GM18951 (cell line): ENCODE measurements at regions not wholly inside any gene's neighbourhood (a gene's known extent, or its start where the extent isn't known, plus 50 kb on each side); places are given as distances from the start of the nearest gene placed in this dataset.

Source experiments
- POLR2A ChIP-seq: IDR thresholded peaks from 4 replicates; pipeline ENCODE4 v1.6.1; 2011; ENCODE audit warnings: mild to moderate bottlenecking; ENCODE audit not compliant: insufficient read length, insufficient read depth; ENCODE audit errors: extremely low read depth
- in situ Hi-C: fragments of 300-500 bp; cut with MboI; formaldehyde crosslinking; loops from one replicate; pipeline ENCODE4 v1.12.0; 2022; ENCODE audit warnings: low sequenced_read_pairs, mixed read lengths, inconsistent platforms; ENCODE audit not compliant: unreplicated experiment

DNA sequence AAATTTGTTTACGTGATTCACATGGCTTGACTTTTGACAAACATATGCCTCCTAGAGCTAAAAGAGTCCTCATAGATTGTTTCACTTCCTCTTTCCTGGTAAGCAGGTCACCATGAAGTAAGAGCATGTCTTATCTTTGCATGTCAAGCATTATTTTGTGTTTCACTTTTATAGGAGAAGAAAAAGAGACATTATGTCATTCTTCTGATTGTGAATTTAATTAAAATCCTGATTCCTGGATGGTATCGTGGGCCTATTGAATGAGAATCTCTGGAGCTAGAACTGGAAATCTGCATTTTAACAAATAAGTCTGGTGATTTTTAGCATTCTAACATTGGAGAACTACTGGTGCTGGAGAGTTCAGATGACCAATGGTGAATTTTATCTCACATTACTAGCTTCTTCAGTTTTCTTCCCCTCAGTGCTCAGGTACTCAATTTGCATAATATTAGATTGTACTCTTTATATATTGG lies 218.6 kb upstream of the ATP2B1 start:
- peak; percentile 36 for TF ChIP-seq POLR2A
- in situ Hi-C loops = no loop called here

DNA sequence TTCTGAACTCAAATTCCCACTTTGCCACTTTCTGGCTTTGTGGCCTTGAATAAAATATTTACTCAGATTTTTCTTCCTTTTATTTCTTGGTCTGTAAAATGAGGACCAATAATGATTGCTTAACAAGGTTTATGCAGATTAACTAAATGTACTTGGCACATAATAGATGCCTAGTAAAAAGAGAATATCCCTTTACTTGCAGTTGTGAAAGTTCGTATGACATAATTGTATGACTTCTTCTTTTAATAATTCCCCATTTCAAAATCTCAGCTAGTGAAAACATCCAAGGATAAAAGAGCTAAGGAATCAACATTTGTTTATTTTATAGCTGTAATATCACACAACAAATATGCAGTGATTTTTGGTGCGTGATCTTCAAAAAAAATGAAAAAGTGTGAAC lies 215.6 kb upstream of the ATP2B1 start:
- in situ Hi-C loops = no loop called here

DNA sequence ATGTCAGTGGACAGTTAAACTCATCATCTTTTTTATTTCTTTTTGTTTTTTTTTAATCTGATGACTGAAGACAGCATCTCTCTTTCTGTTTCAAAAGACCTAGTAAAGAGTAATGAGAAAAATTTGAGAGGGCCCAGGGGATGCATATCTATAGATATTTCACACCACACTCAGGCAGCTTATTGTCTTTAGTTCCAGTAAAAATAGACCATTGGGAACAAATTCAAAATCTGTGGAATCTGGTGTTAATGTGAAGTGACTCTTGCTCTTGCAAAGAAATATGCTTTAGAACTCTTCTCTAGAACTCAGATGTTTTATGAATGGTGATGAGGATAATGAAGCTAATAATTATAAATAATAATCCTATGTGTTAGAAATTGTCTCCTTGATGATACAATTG lies 214.5 kb upstream of the ATP2B1 start:
- no peak for TF ChIP-seq POLR2A
- in situ Hi-C loops = no loop called here

More for the DNA sequence above, 215.6 kb upstream of the ATP2B1 start:
- no peak for TF ChIP-seq POLR2A

DNA sequence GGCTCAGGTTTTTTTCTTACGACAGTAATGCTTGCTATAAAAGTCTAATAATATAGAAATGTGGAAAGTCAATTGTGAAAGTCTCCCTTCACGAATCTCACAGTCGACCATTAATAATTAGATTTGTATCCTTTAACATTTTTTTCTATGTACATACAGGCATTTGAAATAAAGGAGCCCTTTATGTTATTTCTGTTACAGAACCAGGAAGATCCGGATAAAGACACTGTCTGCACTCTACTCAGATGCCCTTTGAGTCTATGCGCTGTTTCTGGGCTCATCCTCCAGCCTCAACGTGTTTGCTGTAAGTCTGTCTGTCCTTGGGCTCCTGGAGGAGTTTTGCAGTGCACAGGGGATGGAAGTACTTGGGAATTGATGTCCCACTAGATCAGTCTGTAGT lies 212.2 kb upstream of the ATP2B1 start:
- TF ChIP-seq POLR2A = no peak
- in situ Hi-C loops = no loop called here

DNA sequence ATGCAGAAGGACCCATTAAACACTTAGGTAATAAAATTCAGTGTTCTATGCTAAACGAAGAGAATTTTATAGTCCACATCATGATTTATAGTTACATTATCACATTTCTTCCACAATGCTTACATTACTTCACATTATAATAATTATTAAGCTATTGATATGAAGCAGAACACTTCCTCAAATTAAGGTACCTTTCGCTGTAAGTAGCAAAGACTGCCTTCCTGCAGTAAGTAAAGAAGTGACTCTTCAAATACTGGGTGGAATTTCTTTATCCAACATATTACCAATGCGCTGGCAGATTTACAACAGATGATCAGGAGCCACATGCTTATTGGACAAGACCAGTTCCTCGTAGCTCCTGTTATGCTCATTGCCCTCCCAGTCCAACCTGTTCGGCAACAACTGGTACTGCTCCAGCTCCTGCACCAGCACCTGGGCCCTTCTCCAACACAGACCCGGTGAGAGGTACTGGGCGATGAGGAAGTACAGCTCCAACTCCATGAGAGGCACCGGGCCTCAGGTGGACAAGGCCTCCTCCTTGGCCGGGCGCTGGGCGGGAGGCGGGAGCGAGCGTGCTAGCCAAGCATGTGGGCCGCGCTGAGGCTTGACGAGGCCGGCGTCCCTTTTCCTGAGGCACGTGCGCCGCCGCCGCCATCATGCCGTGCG lies 210.7 kb upstream of the ATP2B1 start:
- in situ Hi-C loops = no loop called here

DNA sequence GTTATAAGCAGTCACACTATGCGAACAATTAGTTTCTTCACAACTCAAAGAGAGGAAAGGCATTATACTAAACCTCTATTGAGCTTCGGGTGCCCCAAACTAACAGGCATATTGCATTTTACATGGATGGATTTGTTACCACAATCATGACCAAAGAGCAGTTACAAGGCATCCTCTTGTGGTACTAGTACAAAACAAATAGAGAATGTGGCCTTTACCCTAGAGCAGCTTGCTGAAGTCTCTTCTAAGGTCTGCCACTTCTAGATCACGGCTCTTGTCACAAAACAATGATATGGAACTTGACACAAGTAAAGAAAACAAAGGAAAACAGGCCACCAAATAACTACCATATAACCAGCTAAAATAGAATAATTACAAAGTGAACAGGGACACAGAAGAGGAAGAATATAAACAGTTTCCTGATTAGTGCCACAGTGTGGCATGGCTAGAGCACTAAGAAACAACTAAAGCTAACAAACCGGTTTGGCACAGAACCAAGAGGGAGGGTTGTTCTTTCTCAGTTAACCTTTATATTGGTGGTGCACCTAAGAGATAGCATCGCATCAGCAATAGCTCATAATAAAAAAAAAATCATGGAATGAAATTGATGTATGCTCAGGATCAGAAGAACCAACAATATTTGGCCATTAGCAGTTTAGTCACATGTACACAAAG lies 209.7 kb upstream of the ATP2B1 start:
- in situ Hi-C loops = no loop called here
- TF ChIP-seq POLR2A = no peak

More for the DNA sequence above, 210.7 kb upstream of the ATP2B1 start:
- no peak for TF ChIP-seq POLR2A

DNA sequence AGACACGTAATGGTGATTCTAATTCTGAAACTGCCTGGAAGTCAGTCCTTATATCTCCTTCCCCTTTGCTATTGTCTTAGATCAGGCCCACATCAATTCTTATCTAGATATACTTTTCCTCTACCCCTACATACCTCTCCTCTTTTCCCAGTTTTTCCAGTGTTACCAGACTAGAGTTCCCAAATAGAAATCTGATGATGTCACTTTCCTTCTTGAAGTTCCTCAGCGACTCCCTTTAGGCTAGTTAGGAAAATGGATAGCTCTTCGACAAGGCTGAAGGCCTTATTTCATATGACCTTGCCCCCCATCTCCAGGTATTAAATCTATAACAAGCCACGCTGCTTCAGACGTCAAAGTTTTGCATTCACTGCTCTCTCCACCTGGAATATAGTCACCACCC lies 201.1 kb upstream of the ATP2B1 start:
- TF ChIP-seq POLR2A = no peak
- in situ Hi-C loops = no loop called here

DNA sequence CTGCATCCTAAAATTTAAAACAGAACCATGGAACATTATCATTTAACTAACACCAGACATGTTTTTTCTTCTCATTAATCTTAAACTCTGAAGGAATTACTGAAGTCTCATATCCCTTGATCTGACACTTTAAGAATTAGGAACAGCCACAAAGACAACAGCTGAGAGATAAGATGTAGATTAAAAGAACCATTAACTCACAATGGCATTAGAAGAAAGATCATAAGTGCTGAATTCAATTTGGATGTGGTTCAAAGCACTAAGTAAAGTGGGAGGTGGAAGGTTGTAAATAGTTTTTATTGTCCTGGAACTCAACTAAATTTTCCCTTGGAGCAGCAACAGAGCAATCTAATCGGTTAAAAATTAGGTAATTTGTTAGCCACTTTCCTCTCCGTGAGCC lies 199.0 kb upstream of the ATP2B1 start:
- in situ Hi-C loops = no loop called here
- no peak for TF ChIP-seq POLR2A

DNA sequence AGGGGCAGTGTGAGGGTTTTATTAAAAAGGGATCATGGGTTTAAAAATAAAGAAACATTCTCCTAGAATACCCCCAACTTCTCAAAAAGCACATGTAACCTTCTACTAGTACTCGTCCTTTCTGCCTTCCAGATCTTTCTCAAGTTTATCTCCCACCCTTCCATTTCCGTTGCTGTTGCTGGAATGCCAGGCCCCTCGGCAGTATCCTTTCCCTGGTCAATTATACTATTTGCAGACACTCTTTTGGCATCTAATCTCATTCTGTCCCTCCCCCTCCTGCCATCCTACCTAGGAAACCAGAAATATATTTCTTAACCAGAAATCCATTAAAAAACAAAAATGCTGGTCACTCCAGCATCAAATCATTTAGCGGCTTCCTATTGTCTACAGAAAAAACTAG lies 198.2 kb upstream of the ATP2B1 start:
- no peak for TF ChIP-seq POLR2A
- in situ Hi-C loops = no loop called here

DNA sequence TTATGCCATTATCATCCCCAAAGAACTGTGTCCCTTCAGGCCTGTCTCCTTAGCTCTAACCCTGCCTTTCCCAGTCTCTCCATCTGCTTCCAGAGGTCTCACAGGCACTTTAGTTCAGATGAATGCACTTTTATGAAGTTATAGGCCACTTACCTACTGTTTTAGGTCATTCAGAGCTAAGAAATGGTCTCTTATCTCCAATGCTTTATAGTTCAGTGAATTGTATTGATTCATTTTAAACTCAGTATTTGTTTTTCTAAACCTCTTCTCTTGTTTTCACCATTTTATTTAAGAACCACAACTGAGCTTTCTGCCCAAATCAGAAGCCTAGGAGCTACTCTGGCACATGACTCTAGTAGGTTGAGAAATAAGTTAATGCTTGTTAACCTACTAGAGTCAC lies 197.5 kb upstream of the ATP2B1 start:
- in situ Hi-C loops = no loop called here
- TF ChIP-seq POLR2A = no peak

DNA sequence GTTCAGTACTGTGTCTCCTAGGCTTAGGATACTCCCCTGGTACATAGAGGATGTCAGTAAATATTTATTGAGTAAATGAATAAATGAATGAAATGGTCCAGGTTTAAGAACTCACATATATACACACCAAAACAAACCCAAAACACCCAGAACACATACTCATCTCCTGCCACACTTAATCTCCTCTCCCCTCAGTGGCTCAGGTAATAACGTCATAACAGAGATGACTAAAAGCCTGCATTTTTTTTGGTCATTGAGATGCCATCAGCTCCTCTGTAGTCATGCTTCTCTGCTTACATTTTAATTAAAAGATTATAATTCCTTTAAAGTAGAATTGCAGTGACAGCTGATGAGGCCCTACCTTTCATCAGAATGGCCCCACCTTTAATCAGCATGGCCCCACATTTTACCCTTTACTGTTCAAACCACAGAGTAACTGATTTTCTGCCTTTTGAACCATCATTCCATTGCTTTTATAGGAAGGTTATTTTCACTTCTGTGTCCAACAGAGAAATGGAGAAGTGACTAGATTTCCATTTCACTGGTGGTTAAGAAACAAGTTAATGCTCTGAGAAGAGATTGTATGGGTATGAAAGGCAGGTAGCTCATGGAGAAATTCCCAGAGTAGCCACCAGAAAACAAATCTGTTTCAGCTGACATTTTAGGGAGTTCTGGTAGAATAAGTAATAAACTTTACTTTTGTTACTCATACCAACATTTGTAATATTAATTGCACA lies 193.4 kb upstream of the ATP2B1 start:
- in situ Hi-C loops = no loop called here
- no peak for TF ChIP-seq POLR2A

DNA sequence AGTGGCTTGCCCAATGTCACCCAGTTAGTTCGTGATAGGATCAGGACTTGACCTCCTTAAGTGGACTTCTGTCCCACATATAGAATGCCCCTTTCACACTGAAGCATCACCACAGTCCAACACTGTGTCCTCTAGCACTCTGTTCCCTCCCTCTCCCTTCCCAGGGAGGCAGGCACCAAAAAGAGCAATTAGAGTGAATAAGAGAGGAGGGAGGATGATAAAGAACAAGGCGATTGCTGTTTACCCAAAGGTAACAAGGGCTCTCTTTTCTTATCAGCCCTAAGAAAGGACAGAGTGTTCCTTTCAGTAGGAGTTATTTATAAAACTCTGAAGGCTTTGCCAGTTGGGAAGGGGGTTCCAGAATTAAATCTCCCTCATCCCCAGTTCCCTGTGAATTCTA lies 192.7 kb upstream of the ATP2B1 start:
- TF ChIP-seq POLR2A = no peak
- in situ Hi-C loops = no loop called here

DNA sequence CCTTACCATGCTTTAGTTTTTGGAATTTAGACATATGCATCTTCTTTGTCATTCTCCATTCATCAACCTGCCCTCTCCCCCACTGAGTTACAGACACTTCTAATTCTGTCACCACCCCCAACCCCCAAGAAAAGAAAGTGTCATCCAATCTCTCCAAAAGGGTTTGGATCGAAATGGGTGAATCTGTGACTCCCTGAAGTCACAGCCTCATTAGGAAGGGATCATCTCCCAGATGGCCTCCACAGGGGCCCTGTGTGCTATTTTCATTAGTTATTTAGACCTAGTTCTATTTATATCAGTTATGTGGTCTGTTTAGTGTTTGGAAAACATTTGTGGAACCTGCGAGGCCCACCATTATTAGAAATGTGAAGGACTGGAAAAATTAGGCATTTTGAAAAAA lies 191.0 kb upstream of the ATP2B1 start:
- in situ Hi-C loops = no loop called here
- TF ChIP-seq POLR2A = no peak

DNA sequence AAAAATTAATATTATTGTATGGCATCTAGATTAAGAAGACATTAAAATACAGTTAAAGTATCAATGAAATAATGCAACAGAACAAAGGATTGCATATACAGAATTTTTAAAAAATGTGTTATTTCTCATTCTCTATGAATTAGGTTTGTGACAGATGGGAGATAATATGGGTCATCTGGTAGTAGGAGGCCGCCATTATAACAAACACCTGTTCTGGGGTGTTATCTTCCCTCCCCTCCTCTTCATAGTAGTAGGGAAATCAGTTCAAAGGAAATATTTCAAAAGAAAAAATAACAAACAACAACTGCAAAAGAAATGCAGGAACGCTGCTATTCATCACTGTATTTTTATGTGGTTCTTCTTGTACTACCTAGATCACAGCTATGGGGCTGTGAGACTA lies 187.0 kb upstream of the ATP2B1 start:
- in situ Hi-C loops = no loop called here
- TF ChIP-seq POLR2A = no peak

DNA sequence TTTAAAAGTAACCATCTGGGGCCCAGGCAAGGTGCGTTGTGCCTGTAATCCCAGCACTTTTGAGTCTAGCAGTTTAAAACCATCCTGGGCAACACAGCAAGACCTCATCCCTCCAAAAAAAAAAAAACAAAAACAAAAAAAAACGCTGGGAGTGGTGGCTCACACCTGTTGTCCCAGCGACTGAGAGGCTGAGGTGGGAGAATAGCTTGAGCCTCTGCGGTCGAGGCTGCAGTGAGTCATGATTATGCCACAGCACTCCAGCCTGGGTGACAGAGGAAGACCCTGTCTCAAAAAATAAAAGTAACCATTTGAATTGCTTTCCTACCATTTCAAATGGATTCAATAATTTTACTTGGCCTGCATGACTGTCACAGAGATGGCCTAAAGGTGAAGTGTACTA lies 186.5 kb upstream of the ATP2B1 start:
- in situ Hi-C loops = no loop called here
- TF ChIP-seq POLR2A = no peak
